NCI-H1048 (cell line): ENCODE measurements at regions not wholly inside any gene's neighbourhood (a gene's known extent, or its start where the extent isn't known, plus 50 kb on each side); places are given as distances from the start of the nearest gene placed in this dataset.
"Not testable (repeated sequence)": the region's sequence is repeated elsewhere in the genome, so short reads cannot be mapped to it uniquely, and the experiment has no call there.

Experiments
- DNase-seq: peaks from one replicate; lab custom pipeline; 2025; lab: John Stamatoyannopoulos, UW

- DNase-seq, result no peak
Observed at GRCh38 chr13:63546524-63546923, 2130.9 kb upstream of the PCDH20 start.

GRCh38 chr13:63542770-63543169 lies 2127.1 kb upstream of the PCDH20 start:
- DNase-seq, result no peak

- no peak for DNase-seq
Observed at GRCh38 chr13:63541336-63541735, 2125.7 kb upstream of the PCDH20 start.

- no peak for DNase-seq
Observed at GRCh38 chr13:63540061-63540460, 2124.4 kb upstream of the PCDH20 start.

- no peak for DNase-seq
Observed at GRCh38 chr13:63517371-63517770, 2101.7 kb upstream of the PCDH20 start.

GRCh38 chr13:63516124-63516523 lies 2100.5 kb upstream of the PCDH20 start:
- no peak for DNase-seq

- DNase-seq, result no peak
Observed at GRCh38 chr13:63514886-63515285, 2099.2 kb upstream of the PCDH20 start.

- no peak for DNase-seq
Observed at GRCh38 chr13:63512095-63512494, 2096.4 kb upstream of the PCDH20 start.

GRCh38 chr13:63501702-63502101 lies 2086.1 kb upstream of the PCDH20 start:
- no peak for DNase-seq

- no peak for DNase-seq
Observed at GRCh38 chr13:63497601-63498000, 2082.0 kb upstream of the PCDH20 start.

GRCh38 chr13:63492604-63493003 lies 2077.0 kb upstream of the PCDH20 start:
- no peak for DNase-seq

GRCh38 chr13:63490149-63490548 lies 2074.5 kb upstream of the PCDH20 start:
- DNase-seq, result no peak

GRCh38 chr13:63481334-63481733 lies 2065.7 kb upstream of the PCDH20 start:
- no peak for DNase-seq

- DNase-seq, result no peak
Observed at GRCh38 chr13:63472711-63473110, 2057.1 kb upstream of the PCDH20 start.

- DNase-seq, result no peak
Observed at GRCh38 chr13:63463782-63464610, 2048.3 kb upstream of the PCDH20 start.

GRCh38 chr13:63460462-63461090 lies 2044.9 kb upstream of the PCDH20 start:
- no peak for DNase-seq

- DNase-seq, result no peak
Observed at GRCh38 chr13:63457186-63457585, 2041.5 kb upstream of the PCDH20 start.

- DNase-seq, result no peak
Observed at GRCh38 chr13:63455938-63456337, 2040.3 kb upstream of the PCDH20 start.

- no peak for DNase-seq
Observed at GRCh38 chr13:63449550-63449949, 2033.9 kb upstream of the PCDH20 start.

GRCh38 chr13:63448692-63449091 lies 2033.0 kb upstream of the PCDH20 start:
- DNase-seq, result no peak

- no peak for DNase-seq
Observed at GRCh38 chr13:63446329-63446728, 2030.7 kb upstream of the PCDH20 start.

GRCh38 chr13:63444225-63444624 lies 2028.6 kb upstream of the PCDH20 start:
- DNase-seq, result not testable (repeated sequence)

GRCh38 chr13:63438951-63439350 lies 2023.3 kb upstream of the PCDH20 start:
- no peak for DNase-seq

GRCh38 chr13:63436325-63436668 lies 2020.6 kb upstream of the PCDH20 start:
- no peak for DNase-seq
